Fibroblast of the aortic adventitia (primary cell): ENCODE measurements at regions not wholly inside any gene's neighbourhood (a gene's known extent, or its start where the extent isn't known, plus 50 kb on each side); places are given as distances from the start of the nearest gene placed in this dataset.
"Not testable (repeated sequence)": the region's sequence is repeated elsewhere in the genome, so short reads cannot be mapped to it uniquely, and the experiment has no call there.

Experiments
- DNase-seq: peaks from one replicate; pipeline ENCODE4 v3.0.0-alpha.2; 2010; ENCODE audit warnings: low read depth
- H3K4me3 ChIP-seq: 2 replicates; pipeline ENCODE4 v1.5.1; 2011; ENCODE audit warnings: low read depth, mild to moderate bottlenecking, control low read depth, low read length, moderate library complexity
- CTCF ChIP-seq: IDR thresholded peaks from 2 replicates; pipeline ENCODE4 v1.5.1; 2011; ENCODE audit warnings: mild to moderate bottlenecking, low read length, control low read depth, inconsistent platforms; ENCODE audit not compliant: insufficient read depth

- no peak overlapping the region for H3K4me3 ChIP-seq
- TF ChIP-seq CTCF, result no peak
- DNase-seq, result no peak
These were observed 713.9 kb upstream of the GBE1 start for GRCh38 chr3:82475306-82475705.

GRCh38 chr3:82474711-82475110, 713.3 kb upstream of the GBE1 start:
- H3K4me3 ChIP-seq, result no peak overlapping the region
- TF ChIP-seq CTCF, result no peak
- no peak for DNase-seq

- no peak for DNase-seq
- no peak for TF ChIP-seq CTCF
- no peak overlapping the region for H3K4me3 ChIP-seq
These were observed 712.6 kb upstream of the GBE1 start for GRCh38 chr3:82473864-82474541.

GRCh38 chr3:82467051-82467450, 705.6 kb upstream of the GBE1 start:
- DNase-seq, result no peak
- TF ChIP-seq CTCF, result no peak

GRCh38 chr3:82462977-82463376, 701.5 kb upstream of the GBE1 start:
- no peak overlapping the region for H3K4me3 ChIP-seq
- TF ChIP-seq CTCF, result no peak
- no peak for DNase-seq

More at GRCh38 chr3:82467051-82467450, 705.6 kb upstream of the GBE1 start:
- no peak overlapping the region for H3K4me3 ChIP-seq

GRCh38 chr3:82461049-82461889, 699.8 kb upstream of the GBE1 start:
- DNase-seq, result no peak
- H3K4me3 ChIP-seq, result no peak overlapping the region
- no peak for TF ChIP-seq CTCF

GRCh38 chr3:82448320-82448719, 686.9 kb upstream of the GBE1 start:
- no peak for TF ChIP-seq CTCF
- DNase-seq, result no peak

GRCh38 chr3:82428821-82429220, 667.4 kb upstream of the GBE1 start:
- H3K4me3 ChIP-seq, DNase-seq: not testable (repeated sequence)

More at GRCh38 chr3:82448320-82448719, 686.9 kb upstream of the GBE1 start:
- H3K4me3 ChIP-seq, result no peak overlapping the region
